Neural cell (in vitro differentiated cells): ENCODE measurements at regions not wholly inside any gene's neighbourhood (a gene's known extent, or its start where the extent isn't known, plus 50 kb on each side); places are given as distances from the start of the nearest gene placed in this dataset.

Experiments used
- H2AFZ ChIP-seq: fragments of 200-600, 300-800 bp; sonication (generic), shearing (Covaris generic); 2 replicates; pipeline ENCODE4 v1.6.0; 2014; ENCODE audit warnings: low read depth, mild to moderate bottlenecking, antibody characterized with exemption, low read length, moderate library complexity
- H3F3A ChIP-seq: fragments of 200-600 bp; shearing (Covaris generic); 2 replicates; pipeline ENCODE4 v1.6.1; 2016; ENCODE audit warnings: mild to moderate bottlenecking, moderate library complexity, mixed read lengths, antibody characterized with exemption, low read length; ENCODE audit not compliant: insufficient read depth, poor library complexity, severe bottlenecking
- H3K27ac ChIP-seq: fragments of 200-600, 300-800 bp; sonication (generic), shearing (Covaris generic); 2 replicates; pipeline ENCODE4 v1.5.1; 2014; ENCODE audit warnings: mild to moderate bottlenecking, low read length, moderate library complexity
- H3K27me3 ChIP-seq: fragments of 300-800, 200-600 bp; sonication (generic), shearing (Covaris generic); 2 replicates; pipeline ENCODE4 v1.6.0; 2014; ENCODE audit warnings: mild to moderate bottlenecking, low read depth, low read length, moderate library complexity; ENCODE audit not compliant: insufficient read depth
- H3K36me3 ChIP-seq: fragments of 300-800, 200-600 bp; sonication (generic), shearing (Covaris generic); 2 replicates; pipeline ENCODE4 v1.5.1; 2014; ENCODE audit warnings: mild to moderate bottlenecking, antibody characterized with exemption, low read length, moderate library complexity; ENCODE audit not compliant: insufficient read depth
- H3K4me2 ChIP-seq: fragments of 300-800, 200-600 bp; sonication (generic), shearing (Covaris generic); 2 replicates; pipeline ENCODE4 v1.6.0; 2014; ENCODE audit warnings: mild to moderate bottlenecking, low read length
- H3K4me3 ChIP-seq: fragments of 300-800, 200-600 bp; sonication (generic), shearing (Covaris generic); 2 replicates; pipeline ENCODE4 v1.5.1; 2014; ENCODE audit warnings: mild to moderate bottlenecking, low read length, moderate library complexity
- H3K79me2 ChIP-seq: fragments of 200-600 bp; shearing (Covaris generic); replicated peaks from 2 replicates; pipeline ENCODE4 v1.6.0; 2014; ENCODE audit warnings: mild to moderate bottlenecking, low read length, moderate library complexity; ENCODE audit not compliant: insufficient read depth
- H3K9ac ChIP-seq: fragments of 300-800, 200-600 bp; sonication (generic), shearing (Covaris generic); 2 replicates; pipeline ENCODE4 v1.6.1; 2016; ENCODE audit warnings: mild to moderate bottlenecking, low read length, mixed read lengths
- H3K9me2 ChIP-seq: fragments of 200-600 bp; shearing (Covaris generic); 2 replicates; pipeline ENCODE4 v1.6.1; 2016; ENCODE audit warnings: mild to moderate bottlenecking, low read length, mixed read lengths; ENCODE audit not compliant: insufficient read depth
- H3K9me3 ChIP-seq: fragments of 200-600, 300-800 bp; sonication (generic), shearing (Covaris generic); 2 replicates; pipeline ENCODE4 v1.6.1; 2016; ENCODE audit warnings: mild to moderate bottlenecking, mixed run types, low read length, moderate library complexity, mixed read lengths
- H4K20me1 ChIP-seq: fragments of 200-600 bp; shearing (Covaris generic); 2 replicates; pipeline ENCODE4 v1.6.1; 2016; ENCODE audit warnings: mild to moderate bottlenecking, mixed run types; ENCODE audit not compliant: insufficient read depth
- EP300 ChIP-seq: fragments of 450-650 bp; conservative IDR thresholded peaks from 2 replicates; pipeline ENCODE4 v1.6.1; 2014; ENCODE audit warnings: antibody characterized with exemption, mild to moderate bottlenecking, moderate library complexity; ENCODE audit not compliant: poor library complexity, severe bottlenecking
- EZH2 ChIP-seq: fragments of 200-600, 300-800 bp; shearing (Covaris generic), sonication (generic); IDR thresholded peaks from 2 replicates; pipeline ENCODE4 v1.6.1; 2014; ENCODE audit warnings: antibody characterized with exemption, low read length, borderline replicate concordance, mild to moderate bottlenecking; ENCODE audit not compliant: insufficient read depth, poor library complexity, severe bottlenecking
- MXI1 ChIP-seq: fragments of 450-650 bp; conservative IDR thresholded peaks from 2 replicates; pipeline ENCODE4 v1.6.1; 2014; ENCODE audit warnings: antibody characterized with exemption, mild to moderate bottlenecking; ENCODE audit not compliant: poor library complexity, severe bottlenecking
- POLR2AphosphoS5 ChIP-seq: IDR thresholded peaks from 2 replicates; pipeline ENCODE4 v1.6.1; 2012
- RAD21 ChIP-seq: fragments of 450-650 bp; conservative IDR thresholded peaks from 2 replicates; pipeline ENCODE4 v1.6.1; 2014; ENCODE audit warnings: antibody characterized with exemption, mild to moderate bottlenecking, moderate library complexity
- SMC3 ChIP-seq: fragments of 450-650 bp; conservative IDR thresholded peaks from 2 replicates; pipeline ENCODE4 v1.6.1; 2014; ENCODE audit warnings: antibody characterized with exemption, mild to moderate bottlenecking, moderate library complexity; ENCODE audit not compliant: poor library complexity
- TAF1 ChIP-seq: IDR thresholded peaks from 2 replicates; pipeline ENCODE4 v1.6.1; 2012; ENCODE audit warnings: low read depth
- TF ChIP-seq, protein P1 (sequence below): fragments of 450-650 bp; IDR thresholded peaks from 2 replicates; pipeline ENCODE4 v1.5.1; 2014; ENCODE audit warnings: antibody characterized with exemption, mild to moderate bottlenecking, moderate library complexity; ENCODE audit not compliant: poor library complexity, severe bottlenecking
- TF ChIP-seq, protein P2 (sequence below): IDR thresholded peaks from 2 replicates; pipeline ENCODE4 v1.6.1; 2012; ENCODE audit warnings: borderline replicate concordance

DNA sequence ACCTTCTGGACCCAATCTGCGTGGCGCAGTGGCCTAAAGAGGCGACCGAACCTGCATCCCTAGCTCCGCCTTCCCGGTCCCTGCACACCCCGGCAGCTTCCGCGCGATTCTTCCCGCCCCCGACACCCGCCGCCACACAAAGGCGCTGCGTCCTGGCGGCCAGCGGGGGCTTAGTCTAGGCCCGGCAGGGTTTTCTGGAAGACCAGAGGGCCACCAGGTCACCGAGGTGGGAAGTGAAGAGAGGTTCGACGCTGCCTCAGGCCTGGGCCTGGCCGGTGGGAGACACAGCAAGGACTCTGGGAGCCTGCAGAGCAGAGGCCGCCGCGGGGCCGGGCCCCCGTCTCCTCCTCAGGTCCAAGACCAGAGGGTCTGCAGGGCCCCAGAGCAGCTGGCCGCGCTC is 154.9 kb downstream of the OR2B2 start:
- Histone ChIP-seq H3K9me2 (no peaks in the 10 kb centered on the region), H3K27ac (no peak overlapping the region), H3K79me2 (no peaks in the 10 kb centered on the region), H4K20me1 (no peaks in the 10 kb centered on the region), H3K27me3 (peaks cover 6% of the 10 kb centered on the region), H3F3A (no peaks in the 10 kb centered on the region), H3K36me3 (no peaks in the 10 kb centered on the region), H3K9me3 (no peaks in the 10 kb centered on the region), H3K9ac (no peak overlapping the region), H3K4me3 (no peak overlapping the region), H2AFZ (no peak overlapping the region), H3K4me2 (no peak overlapping the region)
- TF ChIP-seq MXI1 (no peak), SMC3 (no peak)
- TF ChIP-seq, protein P1, sequence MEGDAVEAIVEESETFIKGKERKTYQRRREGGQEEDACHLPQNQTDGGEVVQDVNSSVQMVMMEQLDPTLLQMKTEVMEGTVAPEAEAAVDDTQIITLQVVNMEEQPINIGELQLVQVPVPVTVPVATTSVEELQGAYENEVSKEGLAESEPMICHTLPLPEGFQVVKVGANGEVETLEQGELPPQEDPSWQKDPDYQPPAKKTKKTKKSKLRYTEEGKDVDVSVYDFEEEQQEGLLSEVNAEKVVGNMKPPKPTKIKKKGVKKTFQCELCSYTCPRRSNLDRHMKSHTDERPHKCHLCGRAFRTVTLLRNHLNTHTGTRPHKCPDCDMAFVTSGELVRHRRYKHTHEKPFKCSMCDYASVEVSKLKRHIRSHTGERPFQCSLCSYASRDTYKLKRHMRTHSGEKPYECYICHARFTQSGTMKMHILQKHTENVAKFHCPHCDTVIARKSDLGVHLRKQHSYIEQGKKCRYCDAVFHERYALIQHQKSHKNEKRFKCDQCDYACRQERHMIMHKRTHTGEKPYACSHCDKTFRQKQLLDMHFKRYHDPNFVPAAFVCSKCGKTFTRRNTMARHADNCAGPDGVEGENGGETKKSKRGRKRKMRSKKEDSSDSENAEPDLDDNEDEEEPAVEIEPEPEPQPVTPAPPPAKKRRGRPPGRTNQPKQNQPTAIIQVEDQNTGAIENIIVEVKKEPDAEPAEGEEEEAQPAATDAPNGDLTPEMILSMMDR: no peak

DNA sequence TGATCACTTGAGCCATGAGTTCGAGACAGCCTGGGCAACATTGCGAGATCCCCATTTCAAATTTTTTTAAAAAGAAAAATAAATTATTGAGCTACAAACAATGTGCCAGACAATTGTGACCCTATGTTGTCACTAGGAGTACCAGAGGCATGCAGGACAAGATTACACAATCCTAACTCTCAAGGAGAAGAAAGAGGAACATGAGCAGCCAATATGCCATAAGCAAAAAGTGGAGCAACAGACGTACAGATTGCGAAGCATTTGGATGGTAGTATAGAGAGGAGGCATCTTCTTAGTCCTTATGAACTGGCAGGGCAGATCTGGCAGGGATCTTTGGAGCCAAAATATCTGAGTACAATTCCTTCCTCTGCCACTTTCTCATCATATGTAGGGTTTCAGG is 156.4 kb downstream of the OR2B2 start:
- Histone ChIP-seq H4K20me1 (no peaks in the 10 kb centered on the region), H3F3A (no peaks in the 10 kb centered on the region), H3K9ac (no peak overlapping the region), H3K27ac (no peak overlapping the region), H3K9me2 (no peaks in the 10 kb centered on the region), H3K36me3 (no peaks in the 10 kb centered on the region), H2AFZ (no peak overlapping the region), H3K79me2 (no peaks in the 10 kb centered on the region), H3K4me3 (no peak overlapping the region), H3K9me3 (no peaks in the 10 kb centered on the region), H3K4me2 (no peak overlapping the region), H3K27me3 (peaks cover under 1% of the 10 kb centered on the region)
- TF ChIP-seq RAD21: no peak
- TF ChIP-seq TAF1: no peak
- TF ChIP-seq, protein P1: no peak
- TF ChIP-seq SMC3: no peak
- TF ChIP-seq, protein P2, sequence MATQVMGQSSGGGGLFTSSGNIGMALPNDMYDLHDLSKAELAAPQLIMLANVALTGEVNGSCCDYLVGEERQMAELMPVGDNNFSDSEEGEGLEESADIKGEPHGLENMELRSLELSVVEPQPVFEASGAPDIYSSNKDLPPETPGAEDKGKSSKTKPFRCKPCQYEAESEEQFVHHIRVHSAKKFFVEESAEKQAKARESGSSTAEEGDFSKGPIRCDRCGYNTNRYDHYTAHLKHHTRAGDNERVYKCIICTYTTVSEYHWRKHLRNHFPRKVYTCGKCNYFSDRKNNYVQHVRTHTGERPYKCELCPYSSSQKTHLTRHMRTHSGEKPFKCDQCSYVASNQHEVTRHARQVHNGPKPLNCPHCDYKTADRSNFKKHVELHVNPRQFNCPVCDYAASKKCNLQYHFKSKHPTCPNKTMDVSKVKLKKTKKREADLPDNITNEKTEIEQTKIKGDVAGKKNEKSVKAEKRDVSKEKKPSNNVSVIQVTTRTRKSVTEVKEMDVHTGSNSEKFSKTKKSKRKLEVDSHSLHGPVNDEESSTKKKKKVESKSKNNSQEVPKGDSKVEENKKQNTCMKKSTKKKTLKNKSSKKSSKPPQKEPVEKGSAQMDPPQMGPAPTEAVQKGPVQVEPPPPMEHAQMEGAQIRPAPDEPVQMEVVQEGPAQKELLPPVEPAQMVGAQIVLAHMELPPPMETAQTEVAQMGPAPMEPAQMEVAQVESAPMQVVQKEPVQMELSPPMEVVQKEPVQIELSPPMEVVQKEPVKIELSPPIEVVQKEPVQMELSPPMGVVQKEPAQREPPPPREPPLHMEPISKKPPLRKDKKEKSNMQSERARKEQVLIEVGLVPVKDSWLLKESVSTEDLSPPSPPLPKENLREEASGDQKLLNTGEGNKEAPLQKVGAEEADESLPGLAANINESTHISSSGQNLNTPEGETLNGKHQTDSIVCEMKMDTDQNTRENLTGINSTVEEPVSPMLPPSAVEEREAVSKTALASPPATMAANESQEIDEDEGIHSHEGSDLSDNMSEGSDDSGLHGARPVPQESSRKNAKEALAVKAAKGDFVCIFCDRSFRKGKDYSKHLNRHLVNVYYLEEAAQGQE: no peak
- no peak for TF ChIP-seq EP300
- TF ChIP-seq MXI1: no peak
- no peak for TF ChIP-seq EZH2
- no peak for TF ChIP-seq POLR2AphosphoS5
